Common myeloid progenitor, CD34-positive (primary cell): ENCODE measurements at regions not wholly inside any gene's neighbourhood (a gene's known extent, or its start where the extent isn't known, plus 50 kb on each side); places are given as distances from the start of the nearest gene placed in this dataset.

Experiments used
- CTCF ChIA-PET: fragments of 350-600 bp; sonication (Branson Sonifier 250); formaldehyde crosslinking; loops from one replicate; lab custom pipeline; 2021; ENCODE audit warnings: antibody characterized with exemption; lab: Charles Lee
- POLR2A ChIA-PET: fragments of 350-600 bp; sonication (Branson Sonifier 250); formaldehyde crosslinking; loops from one replicate; lab custom pipeline; 2021; ENCODE audit warnings: antibody characterized with exemption; lab: Charles Lee
- DNase-seq, 3 donors: peaks; one replicate each; pipeline versions ENCODE4 v3.0.0 to v3.0.0-alpha.2; 2013
- H3K27ac ChIP-seq, 2 experiments: 1 replicate in 1 of 2; 2 replicates in 1 of 2; pipeline ENCODE4 v1.7.0; 2013; ENCODE audit warnings: inconsistent platforms in 2 of 2, low read length in 2 of 2, mild to moderate bottlenecking in 2 of 2, low read depth in 1 of 2, moderate library complexity in 1 of 2; ENCODE audit not compliant: severe bottlenecking in 2 of 2, insufficient read depth in 1 of 2, poor library complexity in 1 of 2
- H3K27me3 ChIP-seq, 5 experiments: replicated peaks in 2 of 5; 1 replicate in 3 of 5; 2 replicates in 2 of 5; pipeline versions ENCODE4 v1.6.1 to v1.7.0; 2013; ENCODE audit warnings: low read length in 4 of 5, mild to moderate bottlenecking in 2 of 5, moderate library complexity in 2 of 5, inconsistent platforms in 1 of 5; ENCODE audit not compliant: insufficient read depth in 5 of 5, control insufficient read depth in 4 of 5
- H3K36me3 ChIP-seq, 4 experiments: 1 replicate in 2 of 4; 2 replicates in 2 of 4; pipeline versions ENCODE4 v1.6.1 to v1.7.0; 2013; ENCODE audit warnings: low read length in 3 of 4, control low read depth in 1 of 4, mild to moderate bottlenecking in 1 of 4; ENCODE audit not compliant: control insufficient read depth in 4 of 4, insufficient read depth in 4 of 4
- H3K4me1 ChIP-seq, 4 experiments: 1 replicate in 3 of 4; 2 replicates in 1 of 4; pipeline versions ENCODE4 v1.6.1 to v1.7.1; 2013; ENCODE audit warnings: low read length in 3 of 4, mild to moderate bottlenecking in 3 of 4, control low read depth in 1 of 4, inconsistent platforms in 1 of 4, moderate library complexity in 1 of 4; ENCODE audit not compliant: control insufficient read depth in 4 of 4, insufficient read depth in 4 of 4; ENCODE audit errors: control extremely low read depth in 1 of 4
- H3K4me3 ChIP-seq, 7 experiments: 1 replicate in 4 of 7; 2 replicates in 3 of 7; pipeline versions ENCODE4 v1.5.1 to v1.7.0; 2013; ENCODE audit warnings: mild to moderate bottlenecking in 7 of 7, low read length in 6 of 7, moderate library complexity in 6 of 7, inconsistent platforms in 2 of 7, low read depth in 2 of 7, control low read depth in 1 of 7; ENCODE audit not compliant: insufficient read depth in 4 of 7, control insufficient read depth in 1 of 7; ENCODE audit errors: extremely low read depth in 1 of 7
- H3K9me3 ChIP-seq, 5 experiments: 1 replicate in 4 of 5; 2 replicates in 1 of 5; pipeline versions ENCODE4 v1.6.1 to v1.7.1; 2013; ENCODE audit warnings: low read length in 4 of 5, mild to moderate bottlenecking in 2 of 5, inconsistent platforms in 1 of 5, low read depth in 1 of 5, moderate library complexity in 1 of 5; ENCODE audit not compliant: control insufficient read depth in 4 of 5, insufficient read depth in 2 of 5; ENCODE audit errors: control extremely low read depth in 1 of 5
- WGBS: methylation state at CpG from one replicate; pipeline ENCODE4 v1.1.5; 2013; ENCODE audit not compliant: insufficient coverage; 5-methylcytosine and 5-hydroxymethylcytosine counted together

GRCh38 chr5:159411115-159411514, 80.8 kb upstream of the IL12B start:
- H3K4me3 ChIP-seq = no peak overlapping the region
- no peaks in the 10 kb centered on the region for H3K36me3 ChIP-seq
- DNase-seq = no peak
- no peak overlapping the region for H3K27ac ChIP-seq
- H3K9me3 ChIP-seq = no peaks in the 10 kb centered on the region
- WGBS = 94% methylated on average over 2 of the region's 6 CpGs
- POLR2A ChIA-PET = no interaction called here
- CTCF ChIA-PET = interaction anchor here (0.9 to 2.3 kb wide), 5 partner anchors 9 to 79 kb away, joined by 3 to 9 read pairs (median 4); no protein-coding TSS in a partner anchor
- H3K4me1 ChIP-seq = peaks cover 8 to 18% (median 16%) of the 10 kb centered on the region in 4 experiments
- H3K27me3 ChIP-seq = no peaks in the 10 kb centered on the region

- DNase-seq = peak; percentile 69 to 95 (median 93)
- Histone ChIP-seq H3K36me3 (no peaks in the 10 kb centered on the region), H3K27me3 (no peaks in the 10 kb centered on the region), H3K27ac (no peak overlapping the region), H3K9me3 (no peaks in the 10 kb centered on the region), H3K4me1 (peaks cover 8 to 18% (median 16%) of the 10 kb centered on the region in 4 experiments), H3K4me3 (peak overlapping the region in 1 of 7 experiments; percentile 17)
- 4% methylated on average over 4 of the region's 6 CpGs for WGBS
- ChIA-PET CTCF (interaction anchor here (0.9 to 2.3 kb wide), 4 partner anchors 9 to 21 kb away, joined by 3 to 9 read pairs (median 4); no protein-coding TSS in a partner anchor), POLR2A (interaction anchor here (0.6 kb wide), 1 partner anchor 64 kb away, joined by 3 read pairs; no protein-coding TSS in a partner anchor)
Observed at GRCh38 chr5:159412284-159413046, 82.2 kb upstream of the IL12B start.

- Histone ChIP-seq H3K9me3 (no peaks in the 10 kb centered on the region), H3K36me3 (no peaks in the 10 kb centered on the region), H3K4me3 (no peak overlapping the region), H3K4me1 (peaks cover 8 to 18% (median 16%) of the 10 kb centered on the region in 4 experiments), H3K27ac (no peak overlapping the region), H3K27me3 (no peaks in the 10 kb centered on the region)
- DNase-seq = no peak
- ChIA-PET CTCF (interaction anchor here (0.7 kb wide), 1 partner anchor 15 kb away, joined by 3 read pairs; no protein-coding TSS in a partner anchor), POLR2A (no interaction called here)
- WGBS = 100% methylated on average over 2 of the region's 2 CpGs
Observed at GRCh38 chr5:159414021-159414420, 83.7 kb upstream of the IL12B start.

GRCh38 chr5:159415301-159415937, 85.1 kb upstream of the IL12B start:
- no peaks in the 10 kb centered on the region for H3K27me3 ChIP-seq
- peaks cover 8 to 18% (median 16%) of the 10 kb centered on the region in 4 experiments for H3K4me1 ChIP-seq
- CTCF ChIA-PET = no interaction called here
- POLR2A ChIA-PET = no interaction called here
- no peak overlapping the region for H3K27ac ChIP-seq
- no peak for DNase-seq
- no peaks in the 10 kb centered on the region for H3K36me3 ChIP-seq
- no peaks in the 10 kb centered on the region for H3K9me3 ChIP-seq
- WGBS = 94% methylated on average over 7 of the region's 11 CpGs
- H3K4me3 ChIP-seq = no peak overlapping the region

GRCh38 chr5:159416438-159416837, 86.2 kb upstream of the IL12B start:
- H3K27ac ChIP-seq = no peak overlapping the region
- no peak for DNase-seq
- peaks cover 8 to 18% (median 15%) of the 10 kb centered on the region in 4 experiments for H3K4me1 ChIP-seq
- no peaks in the 10 kb centered on the region for H3K9me3 ChIP-seq
- no peak overlapping the region for H3K4me3 ChIP-seq
- ChIA-PET POLR2A (no interaction called here), CTCF (no interaction called here)
- H3K36me3 ChIP-seq = no peaks in the 10 kb centered on the region
- no peaks in the 10 kb centered on the region for H3K27me3 ChIP-seq
- WGBS = no CpG with 5 or more reads among the region's 6 CpGs

- no peak for DNase-seq
- ChIA-PET CTCF (no interaction called here), POLR2A (no interaction called here)
- H3K36me3 ChIP-seq = no peaks in the 10 kb centered on the region
- H3K9me3 ChIP-seq = no peaks in the 10 kb centered on the region
- no peak overlapping the region for H3K27ac ChIP-seq
- 100% methylated on average over 3 of the region's 4 CpGs for WGBS
- no peaks in the 10 kb centered on the region for H3K27me3 ChIP-seq
- peaks cover 2 to 12% (median 10%) of the 10 kb centered on the region in 4 experiments for H3K4me1 ChIP-seq
- no peak overlapping the region for H3K4me3 ChIP-seq
Observed at GRCh38 chr5:159417170-159417569, 86.9 kb upstream of the IL12B start.

GRCh38 chr5:159419576-159419975, 89.3 kb upstream of the IL12B start:
- 73% methylated on average over 4 of the region's 5 CpGs for WGBS

More at GRCh38 chr5:159419576-159419975, 89.3 kb upstream of the IL12B start:
- Histone ChIP-seq H3K36me3 (no peaks in the 10 kb centered on the region), H3K4me1 (no peaks in the 10 kb centered on the region), H3K4me3 (no peak overlapping the region), H3K9me3 (no peaks in the 10 kb centered on the region), H3K27me3 (no peaks in the 10 kb centered on the region), H3K27ac (no peak overlapping the region)
- POLR2A ChIA-PET = interaction anchor here (1.1 kb wide), 1 partner anchor 13 kb away, joined by 3 read pairs; no protein-coding TSS in a partner anchor
- peak; percentile 30 to 70 (median 49) for DNase-seq
- CTCF ChIA-PET = interaction anchor here (2.0 kb wide), 1 partner anchor 24 kb away, joined by 6 read pairs; no protein-coding TSS in a partner anchor
